ENCODE measurements at regions not wholly inside any gene's neighbourhood (a gene's known extent, or its start where the extent isn't known, plus 50 kb on each side); places are given as distances from the start of the nearest gene placed in this dataset.

DNA sequence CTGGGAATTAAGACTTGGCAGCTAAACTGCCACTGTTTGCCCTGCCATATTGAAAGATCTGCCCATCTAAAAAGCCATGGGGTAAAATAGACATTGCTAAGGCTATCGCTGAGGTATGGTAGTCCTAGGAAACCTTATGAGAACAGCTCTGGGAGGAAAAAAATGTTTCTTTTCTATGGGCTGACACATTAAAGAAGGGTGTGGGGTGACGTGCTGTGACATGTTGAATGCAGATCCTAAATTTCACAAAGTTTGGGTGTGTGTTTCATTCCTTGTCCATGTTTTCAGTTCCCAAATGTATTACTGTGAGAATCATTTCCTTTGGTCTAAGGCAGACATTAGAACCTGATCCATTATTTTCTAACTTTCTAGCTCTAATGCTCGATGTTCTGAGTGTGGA is 766.4 kb downstream of the BCL11A start:
- no peaks in the 10 kb centered on the region for H3F3A ChIP-seq (ENCODE audit: insufficient read depth, low read length)
- H3K4me2 ChIP-seq (ENCODE audit: low read depth, low read length) = no peak overlapping the region
- H3K9me2 ChIP-seq (replicated peaks; ENCODE audit: insufficient read depth, low read length) = no peaks in the 10 kb centered on the region
- H3K4me1 ChIP-seq (ENCODE audit: low read length) = no peaks in the 10 kb centered on the region
- H3K9ac ChIP-seq (ENCODE audit: low read length) = no peak overlapping the region
- H4K20me1 ChIP-seq (ENCODE audit: insufficient read depth, low read length) = no peaks in the 10 kb centered on the region
- no peak overlapping the region for H3K27ac ChIP-seq (ENCODE audit: low read length)
- DNase-seq = no peak
- H3K9me3 ChIP-seq (replicated peaks; ENCODE audit: insufficient read depth, low read length) = no peaks in the 10 kb centered on the region
- H3K79me2 ChIP-seq (ENCODE audit: low read length) = no peaks in the 10 kb centered on the region
- TF ChIP-seq EZH2phosphoT487 (IDR thresholded peaks at IDR 0.05; ENCODE audit: low read length) (no peak), EZH2 (optimal IDR thresholded peaks at IDR 0.05; ENCODE audit: low read depth, low read length) (no peak)
- TF ChIP-seq, protein P1, sequence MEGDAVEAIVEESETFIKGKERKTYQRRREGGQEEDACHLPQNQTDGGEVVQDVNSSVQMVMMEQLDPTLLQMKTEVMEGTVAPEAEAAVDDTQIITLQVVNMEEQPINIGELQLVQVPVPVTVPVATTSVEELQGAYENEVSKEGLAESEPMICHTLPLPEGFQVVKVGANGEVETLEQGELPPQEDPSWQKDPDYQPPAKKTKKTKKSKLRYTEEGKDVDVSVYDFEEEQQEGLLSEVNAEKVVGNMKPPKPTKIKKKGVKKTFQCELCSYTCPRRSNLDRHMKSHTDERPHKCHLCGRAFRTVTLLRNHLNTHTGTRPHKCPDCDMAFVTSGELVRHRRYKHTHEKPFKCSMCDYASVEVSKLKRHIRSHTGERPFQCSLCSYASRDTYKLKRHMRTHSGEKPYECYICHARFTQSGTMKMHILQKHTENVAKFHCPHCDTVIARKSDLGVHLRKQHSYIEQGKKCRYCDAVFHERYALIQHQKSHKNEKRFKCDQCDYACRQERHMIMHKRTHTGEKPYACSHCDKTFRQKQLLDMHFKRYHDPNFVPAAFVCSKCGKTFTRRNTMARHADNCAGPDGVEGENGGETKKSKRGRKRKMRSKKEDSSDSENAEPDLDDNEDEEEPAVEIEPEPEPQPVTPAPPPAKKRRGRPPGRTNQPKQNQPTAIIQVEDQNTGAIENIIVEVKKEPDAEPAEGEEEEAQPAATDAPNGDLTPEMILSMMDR (IDR thresholded peaks at IDR 0.05; ENCODE audit: low read length) = no peak
- no peaks in the 10 kb centered on the region for H3K36me3 ChIP-seq (replicated peaks; ENCODE audit: insufficient read depth, low read length)
- no peaks in the 10 kb centered on the region for H3K27me3 ChIP-seq (replicated peaks; ENCODE audit: insufficient read depth, low read length)
- no peak overlapping the region for H2AFZ ChIP-seq (ENCODE audit: low read length)
- H3K4me3 ChIP-seq (ENCODE audit: low read length) = no peak overlapping the region

DNA sequence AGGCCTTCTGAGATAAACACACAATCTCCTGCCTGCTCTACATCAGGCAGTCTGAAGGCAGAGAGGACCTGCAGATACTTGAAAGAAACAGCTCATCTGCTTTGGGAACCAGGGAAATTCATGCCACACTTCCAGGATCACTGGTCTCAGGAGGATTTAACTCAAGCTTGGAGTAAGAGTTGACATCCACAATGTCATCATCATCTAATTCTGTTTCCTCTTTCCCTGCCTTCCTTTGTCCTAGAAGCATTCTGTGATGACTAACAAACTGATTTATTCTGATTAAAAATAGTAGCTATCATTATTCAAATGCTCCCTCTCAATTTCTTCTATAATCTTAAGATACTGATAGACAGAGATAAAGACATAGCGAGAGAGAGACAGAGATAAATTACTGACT is 766.8 kb downstream of the BCL11A start:
- H3K9ac ChIP-seq (ENCODE audit: low read length) = no peak overlapping the region
- no peak for DNase-seq
- H3K4me1 ChIP-seq (ENCODE audit: low read length) = no peaks in the 10 kb centered on the region
- no peaks in the 10 kb centered on the region for H3K9me3 ChIP-seq (replicated peaks; ENCODE audit: insufficient read depth, low read length)
- no peak overlapping the region for H3K27ac ChIP-seq (ENCODE audit: low read length)
- no peaks in the 10 kb centered on the region for H3F3A ChIP-seq (ENCODE audit: insufficient read depth, low read length)
- H3K4me2 ChIP-seq (ENCODE audit: low read depth, low read length) = no peak overlapping the region
- H3K79me2 ChIP-seq (ENCODE audit: low read length) = no peaks in the 10 kb centered on the region
- no peak for TF ChIP-seq EZH2phosphoT487 (IDR thresholded peaks at IDR 0.05; ENCODE audit: low read length)
- TF ChIP-seq, protein P1 (IDR thresholded peaks at IDR 0.05; ENCODE audit: low read length) = no peak
- no peak for TF ChIP-seq EZH2 (optimal IDR thresholded peaks at IDR 0.05; ENCODE audit: low read depth, low read length)
- no peaks in the 10 kb centered on the region for H3K36me3 ChIP-seq (replicated peaks; ENCODE audit: insufficient read depth, low read length)
- no peaks in the 10 kb centered on the region for H3K9me2 ChIP-seq (replicated peaks; ENCODE audit: insufficient read depth, low read length)
- no peaks in the 10 kb centered on the region for H3K27me3 ChIP-seq (replicated peaks; ENCODE audit: insufficient read depth, low read length)
- H3K4me3 ChIP-seq (ENCODE audit: low read length) = no peak overlapping the region
- no peaks in the 10 kb centered on the region for H4K20me1 ChIP-seq (ENCODE audit: insufficient read depth, low read length)
- no peak overlapping the region for H2AFZ ChIP-seq (ENCODE audit: low read length)

DNA sequence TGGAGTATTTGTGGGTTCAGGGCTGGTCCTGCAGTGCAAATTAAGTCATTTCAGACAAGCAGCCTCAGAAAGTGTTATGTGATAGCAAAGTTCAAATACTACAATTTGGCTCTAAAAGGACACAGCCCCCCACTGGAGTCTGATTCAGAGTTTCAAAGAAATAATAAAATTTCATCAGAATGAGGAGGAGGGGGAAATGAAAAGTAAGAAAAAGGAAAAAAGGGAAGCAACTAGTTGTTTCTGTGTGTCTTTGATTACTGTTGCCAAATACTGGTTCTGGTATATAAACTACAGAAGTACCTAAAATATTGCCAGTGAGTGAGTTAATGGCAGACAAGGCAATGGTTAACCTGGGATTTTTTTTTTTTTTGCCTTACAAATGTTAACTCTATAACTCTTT is 773.9 kb downstream of the BCL11A start:
- H2AFZ ChIP-seq (ENCODE audit: low read length) = no peak overlapping the region
- H3K4me3 ChIP-seq (ENCODE audit: low read length) = no peak overlapping the region
- no peak for TF ChIP-seq EZH2 (optimal IDR thresholded peaks at IDR 0.05; ENCODE audit: low read depth, low read length)
- no peak for TF ChIP-seq EZH2phosphoT487 (IDR thresholded peaks at IDR 0.05; ENCODE audit: low read length)
- TF ChIP-seq, protein P1 (IDR thresholded peaks at IDR 0.05; ENCODE audit: low read length) = no peak
- H4K20me1 ChIP-seq (ENCODE audit: insufficient read depth, low read length) = no peaks in the 10 kb centered on the region
- no peaks in the 10 kb centered on the region for H3K4me1 ChIP-seq (ENCODE audit: low read length)
- no peaks in the 10 kb centered on the region for H3K79me2 ChIP-seq (ENCODE audit: low read length)
- no peaks in the 10 kb centered on the region for H3K9me3 ChIP-seq (replicated peaks; ENCODE audit: insufficient read depth, low read length)
- no peak overlapping the region for H3K9ac ChIP-seq (ENCODE audit: low read length)
- DNase-seq = no peak
- H3K4me2 ChIP-seq (ENCODE audit: low read depth, low read length) = no peak overlapping the region
- no peaks in the 10 kb centered on the region for H3K9me2 ChIP-seq (replicated peaks; ENCODE audit: insufficient read depth, low read length)
- H3K36me3 ChIP-seq (replicated peaks; ENCODE audit: insufficient read depth, low read length) = no peaks in the 10 kb centered on the region
- no peaks in the 10 kb centered on the region for H3K27me3 ChIP-seq (replicated peaks; ENCODE audit: insufficient read depth, low read length)
- no peaks in the 10 kb centered on the region for H3F3A ChIP-seq (ENCODE audit: insufficient read depth, low read length)
- H3K27ac ChIP-seq (ENCODE audit: low read length) = no peak overlapping the region

Data from MM.1S (cell line).